ENCODE measurements at regions not wholly inside any gene's neighbourhood (a gene's known extent, or its start where the extent isn't known, plus 50 kb on each side); places are given as distances from the start of the nearest gene placed in this dataset.
A peak's percentile ranks its signal among the peaks of the same experiment; 100 is the strongest.

- DNase-seq (ENCODE audit: low read depth in 1 of 2, low spot score in 2 of 2) (no peak), FAIRE-seq (no peak)
- H3K56ac ChIP-seq (replicated peaks; ENCODE audit: insufficient read length, low read depth, low read length), result no peak overlapping the region
- no peaks in the 10 kb centered on the region for H3K79me2 ChIP-seq (ENCODE audit: control insufficient read depth in 1 of 2, insufficient read depth in 2 of 2, low read length in 2 of 2)
- no peaks in the 10 kb centered on the region for H3K4me1 ChIP-seq (replicated peaks in 1 of 4; ENCODE audit: control insufficient read depth in 3 of 4, insufficient read depth in 4 of 4, low read length in 3 of 4)
- H3K23ac ChIP-seq (ENCODE audit: insufficient read length), result no peak overlapping the region
- H3K36me3 ChIP-seq (ENCODE audit: control insufficient read depth in 2 of 4, insufficient read depth in 4 of 4, low read length in 3 of 4), result no peaks in the 10 kb centered on the region
- H3K9me3 ChIP-seq (ENCODE audit: insufficient read depth in 2 of 2, low read depth in 1 of 2, low read length in 1 of 2), result peaks cover 14 to 16% of the 10 kb centered on the region in 2 experiments; a peak in 3 of 4 replicates
- no peaks in the 10 kb centered on the region for H3K79me1 ChIP-seq (ENCODE audit: low read depth, low read length)
- WGBS, 2 experiments (ENCODE audit: extremely low coverage in 1 of 2, insufficient coverage in 1 of 2, insufficient read length in 1 of 2, insufficient replicate concordance in 2 of 2, low coverage in 1 of 2, low lambda C conversion rate in 2 of 2, missing lambda C conversion rate in 1 of 2), result 0% methylated on average over 2 of the region's 2 CpGs; no CpG with 5 or more reads in 1 of the 2 experiments
- H4K5ac ChIP-seq (ENCODE audit: insufficient read length, low read depth, low read length), result no peak overlapping the region
- H3K9ac ChIP-seq (replicated peaks in 1 of 4; ENCODE audit: extremely low read depth in 1 of 4, low read depth in 3 of 4, low read length in 3 of 4), result no peak overlapping the region
- no peak overlapping the region for H3K4ac ChIP-seq (replicated peaks; ENCODE audit: insufficient read length, low read depth, low read length)
- H4K91ac ChIP-seq (replicated peaks; ENCODE audit: insufficient read length, low read length), result no peak overlapping the region
- no peak overlapping the region for H3K4me3 ChIP-seq (ENCODE audit: extremely low read depth in 1 of 4, insufficient read depth in 2 of 4, low read depth in 3 of 4, low read length in 4 of 4)
- H3K23me2 ChIP-seq (ENCODE audit: low read depth, low read length), result no peaks in the 10 kb centered on the region
- POLR2A ChIA-PET (ENCODE audit: partially characterized antibody), result interaction anchor here (0.6 kb wide), 1 partner anchor 1323 kb away, joined by 3 read pairs; no protein-coding TSS in a partner anchor
- H2BK12ac ChIP-seq (ENCODE audit: low read depth, low read length), result no peak overlapping the region
- H4K8ac ChIP-seq (ENCODE audit: extremely low read depth, insufficient read depth, low read length), result no peak overlapping the region
- no peak overlapping the region for H2AFZ ChIP-seq (ENCODE audit: low read length)
- H2BK5ac ChIP-seq (ENCODE audit: low read depth, low read length), result no peak overlapping the region
- no peak overlapping the region for H2BK20ac ChIP-seq (ENCODE audit: low read length)
- H4K20me1 ChIP-seq (replicated peaks in 1 of 2; ENCODE audit: control insufficient read depth in 1 of 2, insufficient read depth in 2 of 2, low read length in 2 of 2), result no peaks in the 10 kb centered on the region
- CTCF ChIA-PET (ENCODE audit: partially characterized antibody), result interaction anchor here (0.6 to 0.8 kb wide), 2 partner anchors 28 to 82 kb away, joined by 3 read pairs; no protein-coding TSS in a partner anchor
- no peak overlapping the region for H3K4me2 ChIP-seq (ENCODE audit: insufficient read depth in 1 of 2, low read depth in 2 of 2, low read length in 2 of 2)
- no peaks in the 10 kb centered on the region for H3K27me3 ChIP-seq (replicated peaks in 1 of 4; ENCODE audit: control insufficient read depth in 3 of 4, extremely low read depth in 1 of 4, insufficient read depth in 3 of 4, low read length in 3 of 4)
- H3K14ac ChIP-seq (ENCODE audit: insufficient read length), result no peak overlapping the region
- H2BK120ac ChIP-seq (replicated peaks; ENCODE audit: low read depth, low read length), result no peak overlapping the region
- no peak overlapping the region for H3K27ac ChIP-seq (ENCODE audit: low read depth, low read length)
- H2BK15ac ChIP-seq (ENCODE audit: low read length), result no peak overlapping the region
- H3K18ac ChIP-seq (ENCODE audit: extremely low read depth, low read length), result no peak overlapping the region
- TF ChIP-seq CTCF (IDR thresholded peaks at IDR 0.05; ENCODE audit: control extremely low read depth in 1 of 3, insufficient read depth in 1 of 3, low read depth in 1 of 3, low read length in 3 of 3) (0 out of 4 replicates have a peak, but pooled peaks of 1 of the 3 experiments have one; percentile 10), KDM5A (IDR thresholded peaks at IDR 0.05; ENCODE audit: low read length) (no peak), RAD21 (IDR thresholded peaks at IDR 0.05 in 1 of 2, conservative IDR thresholded peaks at IDR 0.05 in 1 of 2; ENCODE audit: low read depth in 2 of 2, low read length in 2 of 2) (peak; percentile 45 to 49)
- no peak overlapping the region for H2AK5ac ChIP-seq (ENCODE audit: low read depth, low read length)
Observed at GRCh38 chr13:79018166-79018565, 359.2 kb upstream of the OBI1 start.

All from H1 (cell line).